Transverse colon (tissue), 4 donors: ENCODE measurements at regions not wholly inside any gene's neighbourhood (a gene's known extent, or its start where the extent isn't known, plus 50 kb on each side); places are given as distances from the start of the nearest gene placed in this dataset.

Experiments used
- DNase-seq: peaks from one replicate; pipeline ENCODE4 v3.0.0-alpha.2; 2019
- H3K27ac ChIP-seq, 4 donors: fragments of 200-600 bp; sonication (generic); 2 replicates each; pipeline ENCODE4 v1.5.1; 2016 to 2018; ENCODE audit warnings: inconsistent platforms in 4 of 4
- H3K27me3 ChIP-seq: fragments of 200-600 bp; sonication (generic); 2 replicates; pipeline ENCODE4 v1.5.1; 2017; ENCODE audit warnings: inconsistent platforms
- H3K36me3 ChIP-seq, 4 donors: fragments of 200-600 bp; sonication (generic); 2 replicates each; pipeline ENCODE4 v1.5.1; 2017 to 2019; ENCODE audit warnings: inconsistent platforms in 4 of 4
- H3K4me1 ChIP-seq, 4 donors: fragments of 200-600 bp; sonication (generic); 2 replicates each; pipeline ENCODE4 v1.5.1; 2017 to 2020; ENCODE audit warnings: inconsistent platforms in 4 of 4
- H3K4me3 ChIP-seq, 4 donors: fragments of 200-600 bp; sonication (generic); 1 replicate in 1 of 4; 2 replicates in 3 of 4; pipeline versions ENCODE4 v1.5.1 to v1.6.1; 2017 to 2019; ENCODE audit warnings: inconsistent platforms in 4 of 4
- H3K9me3 ChIP-seq, 2 donors: fragments of 200-600 bp; sonication (generic); 2 replicates each; pipeline ENCODE4 v1.5.1; 2017 to 2019; ENCODE audit warnings: inconsistent platforms in 2 of 2
- CTCF ChIP-seq, 5 experiments: fragments of 200-600 bp in 3 of 5; fragments of 450-650 bp in 2 of 5; sonication (generic) in 3 of 5; IDR thresholded peaks; 1 replicate in 2 of 5; 2 replicates in 3 of 5; pipeline ENCODE4 v1.5.1; 2016 to 2017; ENCODE audit warnings: antibody characterized with exemption in 5 of 5, inconsistent platforms in 3 of 5, mild to moderate bottlenecking in 2 of 5, moderate library complexity in 1 of 5
- EP300 ChIP-seq: sonication (generic); formaldehyde crosslinking; IDR thresholded peaks from one replicate; pipeline ENCODE4 v1.6.1; 2017; ENCODE audit warnings: antibody characterized with exemption, low read depth
- POLR2A ChIP-seq: fragments of 450-650 bp; IDR thresholded peaks from one replicate; pipeline ENCODE4 v1.6.1; 2016; ENCODE audit warnings: antibody characterized with exemption, mild to moderate bottlenecking, moderate library complexity
- POLR2AphosphoS5 ChIP-seq, 3 donors: sonication (generic); formaldehyde crosslinking; IDR thresholded peaks; one replicate each; pipeline ENCODE4 v1.6.1; 2016; ENCODE audit warnings: antibody characterized with exemption in 3 of 3
- WGBS, 2 donors: methylation state at CpG; one replicate each; pipeline ENCODE4 v1.1.5; 2018; ENCODE audit warnings: low coverage in 1 of 2; 5-methylcytosine and 5-hydroxymethylcytosine counted together
- in situ Hi-C, 4 donors: fragments of 200-750 bp; cut with MboI; loops; one replicate each; pipeline versions ENCODE4 v1.15.0 to v1.15.1; 2017; ENCODE audit warnings: low sequenced_read_pairs in 3 of 4, low pct_ligation_motif_present in 1 of 4, low pct_unique_long_range_greater_than_20kb in 1 of 4
- intact Hi-C: fragments of 100-400 bp; cut with DNase I; formaldehyde crosslinking; loops from one replicate; pipeline ENCODE4 v1.15.1; 2023; ENCODE audit warnings: low total_unique reads

DNA sequence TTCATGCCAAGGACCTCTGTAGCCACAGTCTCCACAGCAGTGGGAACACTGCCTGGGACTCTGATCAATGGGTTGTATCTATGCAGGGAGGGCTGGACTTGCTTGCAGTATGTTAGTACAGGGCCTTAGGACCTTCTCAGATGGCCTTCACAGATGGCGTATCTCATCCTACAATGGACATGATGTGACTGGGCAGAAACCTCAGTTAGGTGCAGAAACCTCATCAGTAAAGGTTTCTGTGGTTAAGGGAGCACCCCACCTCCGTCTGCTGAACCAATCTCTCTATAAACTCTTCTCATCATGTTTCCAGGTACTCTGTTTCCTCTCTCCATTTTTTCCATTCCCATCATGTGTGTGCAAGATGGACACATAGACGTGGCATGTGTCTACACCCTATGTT lies 154.9 kb downstream of the EVX1 start:
- no peaks in the 10 kb centered on the region for H3K4me1 ChIP-seq
- no peaks in the 10 kb centered on the region for H3K9me3 ChIP-seq
- no peaks in the 10 kb centered on the region for H3K36me3 ChIP-seq
- no peak for TF ChIP-seq CTCF (IDR thresholded peaks at IDR 0.05)
- no peak for TF ChIP-seq EP300
- no peak for TF ChIP-seq POLR2A
- no peak for TF ChIP-seq POLR2AphosphoS5 (IDR thresholded peaks at IDR 0.05)
- intact Hi-C loops = no loop called here
- in situ Hi-C loops = no loop called here
- no peak for DNase-seq
- WGBS, 2 donors = 88 to 100% methylated on average over 2 to 3 of the region's 3 CpGs
- H3K27ac ChIP-seq = no peak overlapping the region
- no peaks in the 10 kb centered on the region for H3K27me3 ChIP-seq
- H3K4me3 ChIP-seq = no peak overlapping the region

DNA sequence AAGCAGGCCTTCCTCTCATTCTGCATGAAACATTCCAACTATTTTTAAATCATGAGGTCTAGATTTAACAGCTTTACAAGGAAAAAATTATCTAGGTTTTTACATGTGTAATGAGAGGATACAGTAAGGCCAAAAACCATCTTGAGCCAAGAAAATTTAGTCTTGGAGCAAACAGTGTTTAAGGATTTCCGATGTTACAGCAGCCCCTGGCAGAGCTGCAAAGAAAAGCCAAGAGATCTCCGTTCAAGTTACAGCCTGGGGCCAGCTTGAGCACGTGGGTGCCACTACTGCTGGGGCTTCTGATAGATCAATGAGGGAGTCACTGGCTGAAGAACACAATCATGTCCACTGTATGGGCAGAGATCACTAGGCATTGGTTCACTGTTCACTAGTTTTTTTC lies 156.2 kb downstream of the EVX1 start:
- intact Hi-C loops (no loop called here), in situ Hi-C loops (no loop called here)
- Histone ChIP-seq H3K4me3 (no peak overlapping the region), H3K27me3 (no peaks in the 10 kb centered on the region), H3K9me3 (no peaks in the 10 kb centered on the region), H3K36me3 (no peaks in the 10 kb centered on the region), H3K4me1 (no peaks in the 10 kb centered on the region), H3K27ac (no peak overlapping the region)
- TF ChIP-seq CTCF (IDR thresholded peaks at IDR 0.05) (no peak), EP300 (no peak), POLR2A (no peak), POLR2AphosphoS5 (IDR thresholded peaks at IDR 0.05) (no peak)
- 59% methylated on average over 3 of the region's 3 CpGs; no CpG with 5 or more reads in 1 of the 2 donors for WGBS, 2 donors
- no peak for DNase-seq

GRCh38 chr7:27399791-27400567 lies 157.4 kb downstream of the EVX1 start:
- TF ChIP-seq CTCF (IDR thresholded peaks at IDR 0.05) = no peak
- TF ChIP-seq POLR2A = no peak
- no peak for TF ChIP-seq POLR2AphosphoS5 (IDR thresholded peaks at IDR 0.05)
- no peak for TF ChIP-seq EP300
- H3K27me3 ChIP-seq = no peaks in the 10 kb centered on the region
- intact Hi-C loops (no loop called here), in situ Hi-C loops (no loop called here)
- no peaks in the 10 kb centered on the region for H3K9me3 ChIP-seq
- no peaks in the 10 kb centered on the region for H3K4me1 ChIP-seq
- 56 to 69% methylated on average over 9 to 11 of the region's 11 CpGs for WGBS, 2 donors
- DNase-seq = no peak
- no peaks in the 10 kb centered on the region for H3K36me3 ChIP-seq
- no peak overlapping the region for H3K4me3 ChIP-seq
- no peak overlapping the region for H3K27ac ChIP-seq

- H3K4me1 ChIP-seq = no peaks in the 10 kb centered on the region
- intact Hi-C loops (no loop called here), in situ Hi-C loops (no loop called here)
- WGBS, 2 donors = 91 to 93% methylated on average over 5 to 8 of the region's 8 CpGs
- H3K27me3 ChIP-seq = no peaks in the 10 kb centered on the region
- no peak overlapping the region for H3K4me3 ChIP-seq
- H3K27ac ChIP-seq = no peak overlapping the region
- TF ChIP-seq POLR2A (no peak), EP300 (no peak), CTCF (IDR thresholded peaks at IDR 0.05) (no peak), POLR2AphosphoS5 (IDR thresholded peaks at IDR 0.05) (no peak)
- H3K9me3 ChIP-seq = no peaks in the 10 kb centered on the region
- no peaks in the 10 kb centered on the region for H3K36me3 ChIP-seq
- no peak for DNase-seq
Measured at GRCh38 chr7:27405780-27406179, 163.2 kb downstream of the EVX1 start.
